ENCODE measurements at regions not wholly inside any gene's neighbourhood (a gene's known extent, or its start where the extent isn't known, plus 50 kb on each side); places are given as distances from the start of the nearest gene placed in this dataset.

DNA sequence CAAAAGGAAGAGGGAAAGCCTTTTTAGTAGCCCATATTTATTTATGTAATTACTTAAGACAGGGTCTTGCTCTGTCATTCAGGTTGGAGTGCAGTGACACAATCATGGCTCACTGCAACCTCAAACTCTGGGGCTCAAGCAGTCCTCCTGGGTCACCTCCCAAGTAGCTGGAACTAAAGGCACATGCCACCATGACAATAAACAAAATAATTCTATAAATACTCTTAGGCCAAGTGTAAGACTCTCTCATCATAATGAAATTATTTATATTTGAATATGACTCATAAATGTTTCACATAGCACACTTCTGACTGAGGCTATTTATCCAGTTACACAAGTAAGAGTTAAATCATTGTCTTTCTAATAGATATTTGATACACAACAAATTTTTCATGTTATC is 314.7 kb downstream of the AMY1C start:
- TF ChIP-seq POLR2A (IDR thresholded peaks at IDR 0.05; ENCODE audit: low read depth, low read length) (no peak), POLR2AphosphoS5 (IDR thresholded peaks at IDR 0.05; ENCODE audit: low read depth, low read length) (no peak)
